ENCODE measurements at regions not wholly inside any gene's neighbourhood (a gene's known extent, or its start where the extent isn't known, plus 50 kb on each side); places are given as distances from the start of the nearest gene placed in this dataset.
"Not testable (repeated sequence)": the region's sequence is repeated elsewhere in the genome, so short reads cannot be mapped to it uniquely, and the experiment has no call there.

GRCh38 chr12:34108405-34108803 is 86.1 kb downstream of the ALG10 start:
- 33 to 49% (median 34%) methylated on average over 22 to 24 of the region's 24 CpGs for WGBS, 3 donors
- DNase-seq (peak in 1 of 2 donors; percentile 36), ATAC-seq (no peak)
- H3K27me3 ChIP-seq (ENCODE audit: insufficient read depth in 3 of 3, low read length in 2 of 3), result peaks cover 0 to 3% (median 3%) of the 10 kb centered on the region in 3 donors
- no peak for TF ChIP-seq CTCF (IDR thresholded peaks at IDR 0.05)
- no peaks in the 10 kb centered on the region for H3K4me1 ChIP-seq
- intact Hi-C loops (cut with DNase I), result no loop called here
- H3K4me3 ChIP-seq, result no peak overlapping the region
- no peak overlapping the region for H3K27ac ChIP-seq
- no peaks in the 10 kb centered on the region for H3K36me3 ChIP-seq (ENCODE audit: insufficient read depth in 1 of 2, low read depth in 1 of 2)
- H3K9me3 ChIP-seq, result no peaks in the 10 kb centered on the region

- ATAC-seq (no peak), DNase-seq (no peak)
- Histone ChIP-seq H3K4me3 (no peak overlapping the region), H3K27me3 (ENCODE audit: insufficient read depth in 3 of 3, low read length in 2 of 3) (peaks cover 0 to 3% (median 3%) of the 10 kb centered on the region in 3 donors), H3K4me1 (no peaks in the 10 kb centered on the region), H3K36me3 (ENCODE audit: insufficient read depth in 1 of 2, low read depth in 1 of 2) (no peaks in the 10 kb centered on the region), H3K9me3 (no peaks in the 10 kb centered on the region), H3K27ac (no peak overlapping the region)
- no peak for TF ChIP-seq CTCF (IDR thresholded peaks at IDR 0.05)
- intact Hi-C loops (cut with DNase I), result no loop called here
- 85 to 89% (median 87%) methylated on average over 4 to 5 of the region's 5 CpGs for WGBS, 3 donors
Observed at GRCh38 chr12:34108967-34109366, 86.7 kb downstream of the ALG10 start.

- TF ChIP-seq CTCF (IDR thresholded peaks at IDR 0.05), result no peak
- intact Hi-C loops (cut with DNase I), result no loop called here
- H3K27ac ChIP-seq, result no peak overlapping the region
- no peak for ATAC-seq
- H3K9me3 ChIP-seq, result no peaks in the 10 kb centered on the region
- WGBS, 3 donors, result 70 to 84% (median 84%) methylated on average over 5 of the region's 5 CpGs
- H3K36me3 ChIP-seq (ENCODE audit: insufficient read depth in 1 of 2, low read depth in 1 of 2), result no peaks in the 10 kb centered on the region
- H3K27me3 ChIP-seq (ENCODE audit: insufficient read depth in 3 of 3, low read length in 2 of 3), result peaks cover 0 to 3% (median 3%) of the 10 kb centered on the region in 3 donors
- H3K4me3 ChIP-seq, result no peak overlapping the region
- no peak for DNase-seq
- no peaks in the 10 kb centered on the region for H3K4me1 ChIP-seq
Observed at GRCh38 chr12:34109390-34109789, 87.1 kb downstream of the ALG10 start.

GRCh38 chr12:34109909-34110531 is 87.7 kb downstream of the ALG10 start:
- DNase-seq; H3K4me3 ChIP-seq; H3K27me3 ChIP-seq (ENCODE audit: insufficient read depth in 3 of 3, low read length in 2 of 3); H3K4me1 ChIP-seq; H3K27ac ChIP-seq; intact Hi-C loops (cut with DNase I); H3K9me3 ChIP-seq; ATAC-seq; H3K36me3 ChIP-seq (ENCODE audit: insufficient read depth in 1 of 2, low read depth in 1 of 2): not testable (repeated sequence)
- 74 to 76% (median 75%) methylated on average over 8 of the region's 8 CpGs for WGBS, 3 donors

GRCh38 chr12:34119366-34119765 is 97.1 kb downstream of the ALG10 start:
- Histone ChIP-seq H3K36me3 (ENCODE audit: insufficient read depth in 1 of 2, low read depth in 1 of 2) (no peaks in the 10 kb centered on the region), H3K27me3 (ENCODE audit: insufficient read depth in 3 of 3, low read length in 2 of 3) (no peaks in the 10 kb centered on the region), H3K4me1 (no peaks in the 10 kb centered on the region), H3K4me3 (no peak overlapping the region), H3K27ac (no peak overlapping the region), H3K9me3 (no peaks in the 10 kb centered on the region)
- no peak for TF ChIP-seq CTCF (IDR thresholded peaks at IDR 0.05)
- DNase-seq (no peak), ATAC-seq (no peak)
- WGBS, 3 donors, result 76 to 84% (median 78%) methylated on average over 5 of the region's 5 CpGs
- intact Hi-C loops (cut with DNase I), result no loop called here

Measured in psoas muscle (tissue), 7 donors.